ENCODE measurements at regions not wholly inside any gene's neighbourhood (a gene's known extent, or its start where the extent isn't known, plus 50 kb on each side); places are given as distances from the start of the nearest gene placed in this dataset.

- no peak for TF ChIP-seq POLR2A (IDR thresholded peaks at IDR 0.05)
- no peak for TF ChIP-seq CTCF (IDR thresholded peaks at IDR 0.05)
Measured at GRCh38 chr13:34030782-34031181, 212.8 kb downstream of the RFC3 start.
